ENCODE measurements at regions not wholly inside any gene's neighbourhood (a gene's known extent, or its start where the extent isn't known, plus 50 kb on each side); places are given as distances from the start of the nearest gene placed in this dataset.
"Not testable (repeated sequence)": the region's sequence is repeated elsewhere in the genome, so short reads cannot be mapped to it uniquely, and the experiment has no call there.

GRCh38 chr2:129189617-129190319 lies 789.7 kb upstream of the RAB6C start:
- no peaks in the 10 kb centered on the region for H3K36me3 ChIP-seq (ENCODE audit: control insufficient read depth in 5 of 5, insufficient read depth in 5 of 5, low read length in 5 of 5)
- H3K27me3 ChIP-seq (ENCODE audit: control insufficient read depth in 5 of 5, insufficient read depth in 4 of 5, low read length in 5 of 5): peaks cover 0 to 9% (median 0%) of the 10 kb centered on the region in 5 donors
- H3K27ac ChIP-seq (ENCODE audit: low read depth, low read length): no peak overlapping the region
- no peaks in the 10 kb centered on the region for H3K4me1 ChIP-seq (ENCODE audit: control insufficient read depth in 5 of 5, insufficient read depth in 5 of 5, low read length in 5 of 5)
- H3K9me3 ChIP-seq (ENCODE audit: control insufficient read depth in 5 of 5, low read length in 5 of 5): no peaks in the 10 kb centered on the region
- no peak overlapping the region for H3K9ac ChIP-seq (ENCODE audit: low read length in 5 of 5)
- H3K4me3 ChIP-seq (ENCODE audit: low read depth in 1 of 5, low read length in 5 of 5): no peak overlapping the region

GRCh38 chr2:129190494-129190893 lies 789.0 kb upstream of the RAB6C start:
- no peaks in the 10 kb centered on the region for H3K36me3 ChIP-seq (ENCODE audit: control insufficient read depth in 5 of 5, insufficient read depth in 5 of 5, low read length in 5 of 5)
- no peaks in the 10 kb centered on the region for H3K9me3 ChIP-seq (ENCODE audit: control insufficient read depth in 5 of 5, low read length in 5 of 5)
- H3K4me3 ChIP-seq (ENCODE audit: low read depth in 1 of 5, low read length in 5 of 5): no peak overlapping the region
- no peaks in the 10 kb centered on the region for H3K4me1 ChIP-seq (ENCODE audit: control insufficient read depth in 5 of 5, insufficient read depth in 5 of 5, low read length in 5 of 5)
- no peak overlapping the region for H3K9ac ChIP-seq (ENCODE audit: low read length in 5 of 5)
- no peak overlapping the region for H3K27ac ChIP-seq (ENCODE audit: low read depth, low read length)
- peaks cover 0 to 9% (median 0%) of the 10 kb centered on the region in 5 donors for H3K27me3 ChIP-seq (ENCODE audit: control insufficient read depth in 5 of 5, insufficient read depth in 4 of 5, low read length in 5 of 5)

GRCh38 chr2:129191530-129191929 lies 787.9 kb upstream of the RAB6C start:
- Histone ChIP-seq H3K9ac (ENCODE audit: low read length in 5 of 5) (no peak overlapping the region), H3K36me3 (ENCODE audit: control insufficient read depth in 5 of 5, insufficient read depth in 5 of 5, low read length in 5 of 5) (no peaks in the 10 kb centered on the region), H3K27me3 (ENCODE audit: control insufficient read depth in 5 of 5, insufficient read depth in 4 of 5, low read length in 5 of 5) (peaks cover 0 to 9% (median 0%) of the 10 kb centered on the region in 5 donors), H3K4me1 (ENCODE audit: control insufficient read depth in 5 of 5, insufficient read depth in 5 of 5, low read length in 5 of 5) (no peaks in the 10 kb centered on the region), H3K4me3 (ENCODE audit: low read depth in 1 of 5, low read length in 5 of 5) (no peak overlapping the region), H3K9me3 (ENCODE audit: control insufficient read depth in 5 of 5, low read length in 5 of 5) (no peaks in the 10 kb centered on the region), H3K27ac (ENCODE audit: low read depth, low read length) (no peak overlapping the region)

- Histone ChIP-seq H3K27me3 (ENCODE audit: control insufficient read depth in 5 of 5, insufficient read depth in 4 of 5, low read length in 5 of 5) (peaks cover 0 to 9% (median 0%) of the 10 kb centered on the region in 5 donors), H3K4me1 (ENCODE audit: control insufficient read depth in 5 of 5, insufficient read depth in 5 of 5, low read length in 5 of 5) (no peaks in the 10 kb centered on the region), H3K9me3 (ENCODE audit: control insufficient read depth in 5 of 5, low read length in 5 of 5) (no peaks in the 10 kb centered on the region), H3K36me3 (ENCODE audit: control insufficient read depth in 5 of 5, insufficient read depth in 5 of 5, low read length in 5 of 5) (no peaks in the 10 kb centered on the region), H3K27ac (ENCODE audit: low read depth, low read length) (no peak overlapping the region), H3K9ac (ENCODE audit: low read length in 5 of 5) (no peak overlapping the region), H3K4me3 (ENCODE audit: low read depth in 1 of 5, low read length in 5 of 5) (no peak overlapping the region)
These were observed 787.3 kb upstream of the RAB6C start for GRCh38 chr2:129192117-129192516.

GRCh38 chr2:129192841-129193253 lies 786.6 kb upstream of the RAB6C start:
- Histone ChIP-seq H3K27me3 (ENCODE audit: control insufficient read depth in 5 of 5, insufficient read depth in 4 of 5, low read length in 5 of 5) (peaks cover 0 to 9% (median 0%) of the 10 kb centered on the region in 5 donors), H3K4me1 (ENCODE audit: control insufficient read depth in 5 of 5, insufficient read depth in 5 of 5, low read length in 5 of 5) (no peaks in the 10 kb centered on the region), H3K27ac (ENCODE audit: low read depth, low read length) (no peak overlapping the region), H3K36me3 (ENCODE audit: control insufficient read depth in 5 of 5, insufficient read depth in 5 of 5, low read length in 5 of 5) (no peaks in the 10 kb centered on the region), H3K9me3 (ENCODE audit: control insufficient read depth in 5 of 5, low read length in 5 of 5) (no peaks in the 10 kb centered on the region), H3K9ac (ENCODE audit: low read length in 5 of 5) (no peak overlapping the region), H3K4me3 (ENCODE audit: low read depth in 1 of 5, low read length in 5 of 5) (no peak overlapping the region)

- H3K9me3 ChIP-seq (ENCODE audit: control insufficient read depth in 5 of 5, low read length in 5 of 5): no peaks in the 10 kb centered on the region
- H3K4me3 ChIP-seq (ENCODE audit: low read depth in 1 of 5, low read length in 5 of 5): no peak overlapping the region
- no peak overlapping the region for H3K27ac ChIP-seq (ENCODE audit: low read depth, low read length)
- H3K27me3 ChIP-seq (ENCODE audit: control insufficient read depth in 5 of 5, insufficient read depth in 4 of 5, low read length in 5 of 5): peaks cover 0 to 5% (median 0%) of the 10 kb centered on the region in 5 donors
- H3K9ac ChIP-seq (ENCODE audit: low read length in 5 of 5): no peak overlapping the region
- H3K4me1 ChIP-seq (ENCODE audit: control insufficient read depth in 5 of 5, insufficient read depth in 5 of 5, low read length in 5 of 5): no peaks in the 10 kb centered on the region
- H3K36me3 ChIP-seq (ENCODE audit: control insufficient read depth in 5 of 5, insufficient read depth in 5 of 5, low read length in 5 of 5): no peaks in the 10 kb centered on the region
These were observed 785.5 kb upstream of the RAB6C start for GRCh38 chr2:129193961-129194360.

GRCh38 chr2:129199501-129199900 lies 780.0 kb upstream of the RAB6C start:
- Histone ChIP-seq H3K9me3 (ENCODE audit: control insufficient read depth in 5 of 5, low read length in 5 of 5) (no peaks in the 10 kb centered on the region), H3K27ac (ENCODE audit: low read depth, low read length) (no peak overlapping the region)

GRCh38 chr2:129201696-129202095 lies 777.8 kb upstream of the RAB6C start:
- H3K4me1 ChIP-seq (ENCODE audit: control insufficient read depth in 5 of 5, insufficient read depth in 5 of 5, low read length in 5 of 5): no peaks in the 10 kb centered on the region
- H3K9ac ChIP-seq (ENCODE audit: low read length in 5 of 5): no peak overlapping the region
- H3K27me3 ChIP-seq (ENCODE audit: control insufficient read depth in 5 of 5, insufficient read depth in 4 of 5, low read length in 5 of 5): no peaks in the 10 kb centered on the region
- H3K27ac ChIP-seq (ENCODE audit: low read depth, low read length): no peak overlapping the region
- no peaks in the 10 kb centered on the region for H3K36me3 ChIP-seq (ENCODE audit: control insufficient read depth in 5 of 5, insufficient read depth in 5 of 5, low read length in 5 of 5)
- no peaks in the 10 kb centered on the region for H3K9me3 ChIP-seq (ENCODE audit: control insufficient read depth in 5 of 5, low read length in 5 of 5)
- H3K4me3 ChIP-seq (ENCODE audit: low read depth in 1 of 5, low read length in 5 of 5): no peak overlapping the region

More at GRCh38 chr2:129199501-129199900, 780.0 kb upstream of the RAB6C start:
- Histone ChIP-seq H3K9ac (ENCODE audit: low read length in 5 of 5) (no peak overlapping the region), H3K27me3 (ENCODE audit: control insufficient read depth in 5 of 5, insufficient read depth in 4 of 5, low read length in 5 of 5) (no peaks in the 10 kb centered on the region), H3K4me3 (ENCODE audit: low read depth in 1 of 5, low read length in 5 of 5) (no peak overlapping the region), H3K4me1 (ENCODE audit: control insufficient read depth in 5 of 5, insufficient read depth in 5 of 5, low read length in 5 of 5) (no peaks in the 10 kb centered on the region), H3K36me3 (ENCODE audit: control insufficient read depth in 5 of 5, insufficient read depth in 5 of 5, low read length in 5 of 5) (no peaks in the 10 kb centered on the region)

GRCh38 chr2:129203331-129203730 lies 776.1 kb upstream of the RAB6C start:
- no peak overlapping the region for H3K27ac ChIP-seq (ENCODE audit: low read depth, low read length)
- no peaks in the 10 kb centered on the region for H3K36me3 ChIP-seq (ENCODE audit: control insufficient read depth in 5 of 5, insufficient read depth in 5 of 5, low read length in 5 of 5)
- no peaks in the 10 kb centered on the region for H3K9me3 ChIP-seq (ENCODE audit: control insufficient read depth in 5 of 5, low read length in 5 of 5)

GRCh38 chr2:129204581-129204980 lies 774.9 kb upstream of the RAB6C start:
- not testable (repeated sequence) for H3K4me3 ChIP-seq (ENCODE audit: low read depth in 1 of 5, low read length in 5 of 5); H3K4me1 ChIP-seq (ENCODE audit: control insufficient read depth in 5 of 5, insufficient read depth in 5 of 5, low read length in 5 of 5); H3K27me3 ChIP-seq (ENCODE audit: control insufficient read depth in 5 of 5, insufficient read depth in 4 of 5, low read length in 5 of 5); H3K9ac ChIP-seq (ENCODE audit: low read length in 5 of 5); H3K36me3 ChIP-seq (ENCODE audit: control insufficient read depth in 5 of 5, insufficient read depth in 5 of 5, low read length in 5 of 5); H3K9me3 ChIP-seq (ENCODE audit: control insufficient read depth in 5 of 5, low read length in 5 of 5); H3K27ac ChIP-seq (ENCODE audit: low read depth, low read length)

More at GRCh38 chr2:129203331-129203730, 776.1 kb upstream of the RAB6C start:
- H3K9ac ChIP-seq (ENCODE audit: low read length in 5 of 5): no peak overlapping the region
- H3K4me3 ChIP-seq (ENCODE audit: low read depth in 1 of 5, low read length in 5 of 5): no peak overlapping the region
- no peaks in the 10 kb centered on the region for H3K4me1 ChIP-seq (ENCODE audit: control insufficient read depth in 5 of 5, insufficient read depth in 5 of 5, low read length in 5 of 5)
- H3K27me3 ChIP-seq (ENCODE audit: control insufficient read depth in 5 of 5, insufficient read depth in 4 of 5, low read length in 5 of 5): no peaks in the 10 kb centered on the region
